Uterus (tissue), 3 donors: ENCODE measurements at regions not wholly inside any gene's neighbourhood (a gene's known extent, or its start where the extent isn't known, plus 50 kb on each side); places are given as distances from the start of the nearest gene placed in this dataset.

Source experiments
- DNase-seq, 2 donors: peaks; one replicate each; pipeline ENCODE4 v3.0.0-alpha.2; 2019 to 2020
- H3K27ac ChIP-seq, 2 donors: fragments of 200-600 bp; sonication (generic); 1 replicate in 1 of 2; 2 replicates in 1 of 2; pipeline ENCODE4 v1.5.1; 2016 to 2018
- H3K27me3 ChIP-seq, 2 donors: fragments of 200-600 bp; sonication (generic); one replicate each; pipeline ENCODE4 v1.5.1; 2018 to 2019; ENCODE audit warnings: control low read depth in 1 of 2
- H3K36me3 ChIP-seq, 2 donors: fragments of 200-600 bp; sonication (generic); one replicate each; pipeline ENCODE4 v1.5.1; 2019; ENCODE audit warnings: control low read depth in 1 of 2
- H3K4me1 ChIP-seq, 2 donors: fragments of 200-600 bp; sonication (generic); one replicate each; pipeline ENCODE4 v1.5.1; 2018 to 2019; ENCODE audit warnings: control low read depth in 1 of 2
- H3K4me3 ChIP-seq, 2 donors: fragments of 200-600 bp; sonication (generic); 1 replicate in 1 of 2; 2 replicates in 1 of 2; pipeline ENCODE4 v1.5.1; 2018 to 2019; ENCODE audit warnings: mild to moderate bottlenecking in 1 of 2
- H3K9me3 ChIP-seq, 2 donors: fragments of 200-600 bp; sonication (generic); one replicate each; pipeline ENCODE4 v1.5.1; 2019; ENCODE audit warnings: control low read depth in 1 of 2
- POLR2A ChIP-seq, 2 donors: fragments of 450-650 bp; IDR thresholded peaks; one replicate each; pipeline ENCODE4 v1.6.1; 2016; ENCODE audit warnings: antibody characterized with exemption in 2 of 2, mild to moderate bottlenecking in 1 of 2, moderate library complexity in 1 of 2
- intact Hi-C: fragments of 100-400 bp; cut with DNase I; formaldehyde crosslinking; loops from one replicate; pipeline ENCODE4 v1.15.1; 2023; ENCODE audit warnings: low total_unique reads
- TF ChIP-seq, protein P1 (sequence below), 4 experiments: fragments of 200-600 bp in 2 of 4; fragments of 450-650 bp in 2 of 4; sonication (generic) in 2 of 4; IDR thresholded peaks; one replicate each; pipeline ENCODE4 v1.5.1; 2016 to 2019; ENCODE audit warnings: antibody characterized with exemption in 4 of 4, mild to moderate bottlenecking in 2 of 4, moderate library complexity in 1 of 4
- donor health status: DM: yes; HTN: yes; CAD: no.

DNA sequence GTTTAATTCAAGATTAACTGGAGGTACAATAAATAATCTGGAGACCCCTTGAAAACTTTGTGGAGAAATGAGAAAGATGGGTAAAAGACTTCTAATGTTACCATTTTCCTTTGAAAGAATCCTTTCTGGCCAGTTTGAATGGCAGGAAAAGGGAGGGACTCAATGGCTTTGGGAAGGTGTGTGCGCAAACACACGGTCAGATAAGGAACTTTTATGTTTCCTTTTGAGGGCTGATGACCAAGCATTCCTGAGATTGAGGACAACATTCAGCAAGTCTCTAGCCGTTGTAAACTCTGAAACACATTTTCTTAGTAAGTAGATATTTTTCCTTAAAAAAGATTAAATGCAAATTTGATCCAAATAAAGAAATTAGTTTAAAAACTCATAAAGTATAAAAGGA, 909.7 kb upstream of the TENM4 start:
- Histone ChIP-seq H3K4me1 (no peaks in the 10 kb centered on the region), H3K36me3 (no peaks in the 10 kb centered on the region), H3K4me3 (no peak overlapping the region), H3K27ac (no peak overlapping the region), H3K27me3 (no peaks in the 10 kb centered on the region), H3K9me3 (no peaks in the 10 kb centered on the region)
- no peak for DNase-seq
- intact Hi-C loops = no loop called here
- TF ChIP-seq, protein P1, sequence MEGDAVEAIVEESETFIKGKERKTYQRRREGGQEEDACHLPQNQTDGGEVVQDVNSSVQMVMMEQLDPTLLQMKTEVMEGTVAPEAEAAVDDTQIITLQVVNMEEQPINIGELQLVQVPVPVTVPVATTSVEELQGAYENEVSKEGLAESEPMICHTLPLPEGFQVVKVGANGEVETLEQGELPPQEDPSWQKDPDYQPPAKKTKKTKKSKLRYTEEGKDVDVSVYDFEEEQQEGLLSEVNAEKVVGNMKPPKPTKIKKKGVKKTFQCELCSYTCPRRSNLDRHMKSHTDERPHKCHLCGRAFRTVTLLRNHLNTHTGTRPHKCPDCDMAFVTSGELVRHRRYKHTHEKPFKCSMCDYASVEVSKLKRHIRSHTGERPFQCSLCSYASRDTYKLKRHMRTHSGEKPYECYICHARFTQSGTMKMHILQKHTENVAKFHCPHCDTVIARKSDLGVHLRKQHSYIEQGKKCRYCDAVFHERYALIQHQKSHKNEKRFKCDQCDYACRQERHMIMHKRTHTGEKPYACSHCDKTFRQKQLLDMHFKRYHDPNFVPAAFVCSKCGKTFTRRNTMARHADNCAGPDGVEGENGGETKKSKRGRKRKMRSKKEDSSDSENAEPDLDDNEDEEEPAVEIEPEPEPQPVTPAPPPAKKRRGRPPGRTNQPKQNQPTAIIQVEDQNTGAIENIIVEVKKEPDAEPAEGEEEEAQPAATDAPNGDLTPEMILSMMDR (IDR thresholded peaks at IDR 0.05) = no peak
- TF ChIP-seq POLR2A (IDR thresholded peaks at IDR 0.05) = no peak

DNA sequence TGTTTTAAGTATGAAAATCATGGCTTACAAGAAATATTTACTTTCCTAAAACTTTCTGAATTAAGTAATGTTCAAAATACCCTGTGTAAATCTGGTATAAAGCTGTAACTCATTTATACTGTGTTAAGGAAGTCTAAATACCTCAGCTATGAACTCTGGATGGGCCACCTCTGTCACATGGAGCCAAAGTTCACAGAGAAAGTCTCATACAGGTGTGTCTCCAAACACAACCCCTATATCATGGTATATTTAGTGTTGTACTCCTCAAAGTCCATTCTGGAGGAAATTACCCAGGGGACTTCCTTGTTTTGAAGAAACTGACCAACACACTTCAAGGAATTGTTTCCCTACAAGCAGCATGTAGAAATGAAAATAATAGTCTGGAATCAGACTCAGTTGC, 909.2 kb upstream of the TENM4 start:
- intact Hi-C loops = no loop called here
- Histone ChIP-seq H3K4me1 (no peaks in the 10 kb centered on the region), H3K36me3 (no peaks in the 10 kb centered on the region), H3K9me3 (no peaks in the 10 kb centered on the region), H3K4me3 (no peak overlapping the region), H3K27me3 (no peaks in the 10 kb centered on the region), H3K27ac (no peak overlapping the region)
- no peak for TF ChIP-seq POLR2A (IDR thresholded peaks at IDR 0.05)
- TF ChIP-seq, protein P1 (IDR thresholded peaks at IDR 0.05) = no peak
- no peak for DNase-seq

DNA sequence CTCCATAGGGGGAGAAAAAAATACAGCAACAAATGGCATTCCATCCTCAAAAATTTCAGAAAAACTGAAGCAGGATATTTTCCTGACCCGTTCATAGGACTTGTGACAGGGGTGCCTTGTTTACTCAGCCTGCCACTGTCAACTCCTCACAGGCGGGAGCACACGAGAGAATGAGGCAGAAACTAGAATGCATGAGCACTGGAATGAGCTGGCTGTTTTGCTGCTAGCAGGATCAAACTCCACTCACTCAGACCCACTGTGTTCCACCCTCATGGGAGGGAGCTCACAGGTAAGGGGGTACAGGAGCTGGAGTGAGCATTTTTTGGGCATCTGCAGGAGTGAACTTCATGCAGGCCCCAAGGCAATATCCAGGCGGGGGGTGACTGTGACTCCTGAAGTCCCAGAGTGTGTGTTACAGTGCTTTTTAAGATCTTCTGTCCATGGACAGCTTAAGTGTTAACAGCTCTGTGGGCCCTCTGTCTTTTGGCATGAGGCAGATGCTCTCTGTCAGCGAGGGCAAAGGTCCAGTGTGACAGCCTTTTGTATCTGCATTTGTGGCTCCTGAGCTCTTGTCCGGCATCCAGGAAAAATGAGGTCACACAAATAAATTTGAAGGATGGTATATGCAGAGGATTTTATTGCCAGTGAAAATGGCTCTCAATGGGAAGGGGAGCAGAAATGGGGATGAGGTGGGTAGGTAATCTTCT, 905.7 kb upstream of the TENM4 start:
- H3K4me1 ChIP-seq = no peaks in the 10 kb centered on the region
- no peak overlapping the region for H3K27ac ChIP-seq
- H3K4me3 ChIP-seq = no peak overlapping the region
- no peak for DNase-seq
- H3K9me3 ChIP-seq = no peaks in the 10 kb centered on the region
- no peaks in the 10 kb centered on the region for H3K36me3 ChIP-seq
- H3K27me3 ChIP-seq = no peaks in the 10 kb centered on the region
- intact Hi-C loops = no loop called here
- TF ChIP-seq, protein P1 (IDR thresholded peaks at IDR 0.05) = no peak
- no peak for TF ChIP-seq POLR2A (IDR thresholded peaks at IDR 0.05)

DNA sequence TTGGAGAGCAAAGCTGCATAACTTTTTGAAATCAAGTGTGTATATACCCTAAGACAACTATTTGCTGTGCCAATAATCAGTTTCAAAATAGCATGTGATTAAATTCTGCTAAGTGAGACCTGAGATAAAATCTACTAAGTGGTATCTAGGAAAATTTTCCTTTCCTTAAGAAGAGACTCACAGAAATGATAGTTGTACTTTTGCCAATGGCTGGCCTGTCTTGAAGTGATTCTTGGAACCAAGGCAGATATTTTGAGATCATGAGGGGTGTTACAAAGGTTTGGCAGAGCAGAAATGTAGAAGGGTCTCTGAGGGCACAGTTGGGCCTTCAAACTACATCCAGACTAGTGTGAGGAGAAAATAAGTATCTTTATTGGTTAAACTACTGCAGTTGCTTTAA, 902.6 kb upstream of the TENM4 start:
- no peak for DNase-seq
- Histone ChIP-seq H3K27ac (no peak overlapping the region), H3K4me1 (no peaks in the 10 kb centered on the region), H3K27me3 (no peaks in the 10 kb centered on the region), H3K9me3 (no peaks in the 10 kb centered on the region), H3K4me3 (no peak overlapping the region), H3K36me3 (no peaks in the 10 kb centered on the region)
- intact Hi-C loops = no loop called here
- TF ChIP-seq POLR2A (IDR thresholded peaks at IDR 0.05) = no peak
- TF ChIP-seq, protein P1 (IDR thresholded peaks at IDR 0.05) = no peak

DNA sequence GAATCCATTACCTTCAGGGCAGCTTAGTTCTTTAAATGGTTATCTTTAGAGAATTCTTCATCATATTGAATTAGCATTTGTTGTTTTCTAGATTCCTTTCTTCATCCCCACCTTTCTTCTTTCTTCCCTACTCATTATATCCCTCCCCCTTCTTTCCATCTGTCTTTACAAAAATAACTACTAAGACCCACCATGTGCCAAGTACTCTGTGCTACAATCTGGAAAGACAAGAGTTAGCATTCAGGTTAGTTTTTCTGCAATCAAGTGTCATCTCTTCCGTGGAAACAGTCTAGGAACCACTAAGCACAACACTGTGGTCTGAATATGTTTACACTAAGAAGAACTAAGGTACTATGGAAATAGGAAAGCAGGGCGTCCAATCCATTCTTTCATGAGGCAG, 897.4 kb upstream of the TENM4 start:
- TF ChIP-seq, protein P1 (IDR thresholded peaks at IDR 0.05) = no peak
- TF ChIP-seq POLR2A (IDR thresholded peaks at IDR 0.05) = no peak
- no peaks in the 10 kb centered on the region for H3K27me3 ChIP-seq
- DNase-seq = no peak
- no peaks in the 10 kb centered on the region for H3K4me1 ChIP-seq
- no peaks in the 10 kb centered on the region for H3K36me3 ChIP-seq
- H3K27ac ChIP-seq = no peak overlapping the region
- no peak overlapping the region for H3K4me3 ChIP-seq
- intact Hi-C loops = no loop called here
- H3K9me3 ChIP-seq = no peaks in the 10 kb centered on the region
